Loucy (cell line): ENCODE measurements at regions not wholly inside any gene's neighbourhood (a gene's known extent, or its start where the extent isn't known, plus 50 kb on each side); places are given as distances from the start of the nearest gene placed in this dataset.

Experiments used
- H2AFZ ChIP-seq: fragments of 200-600 bp; sonication (generic); 2 replicates; pipeline ENCODE4 v1.6.0; 2016; ENCODE audit warnings: antibody characterized with exemption, mild to moderate bottlenecking, low read length, moderate library complexity
- H3F3A ChIP-seq: fragments of 200-600 bp; 2 replicates; pipeline ENCODE4 v1.6.0; 2016; ENCODE audit warnings: antibody characterized with exemption, low read depth, mild to moderate bottlenecking
- H3K27me3 ChIP-seq: fragments of 200-600 bp; sonication (generic); 2 replicates; pipeline ENCODE4 v1.6.1; 2014; ENCODE audit warnings: low read length, mild to moderate bottlenecking; ENCODE audit not compliant: insufficient read depth, poor library complexity, severe bottlenecking
- H3K36me3 ChIP-seq: fragments of 200-600 bp; sonication (generic); 2 replicates; pipeline ENCODE4 v1.6.1; 2016; ENCODE audit warnings: low read length; ENCODE audit not compliant: insufficient read depth
- H3K4me1 ChIP-seq: fragments of 200-600 bp; sonication (generic); 2 replicates; pipeline ENCODE4 v1.5.1; 2014; ENCODE audit warnings: low read length, mild to moderate bottlenecking; ENCODE audit not compliant: insufficient read depth, poor library complexity, severe bottlenecking
- H3K4me2 ChIP-seq: fragments of 200-600 bp; sonication (generic); 2 replicates; pipeline ENCODE4 v1.6.0; 2014; ENCODE audit warnings: antibody characterized with exemption, low read length, low read depth, mild to moderate bottlenecking; ENCODE audit not compliant: poor library complexity, severe bottlenecking
- H3K4me3 ChIP-seq: fragments of 200-600 bp; sonication (generic); 2 replicates; pipeline ENCODE4 v1.5.1; 2014; ENCODE audit warnings: low read length, mild to moderate bottlenecking, mixed read lengths; ENCODE audit not compliant: poor library complexity, severe bottlenecking
- H3K79me2 ChIP-seq: fragments of 200-600 bp; sonication (generic); 2 replicates; pipeline ENCODE4 v1.6.1; 2014; ENCODE audit warnings: low read length; ENCODE audit not compliant: insufficient read depth
- H3K9ac ChIP-seq: fragments of 200-600 bp; sonication (generic); 2 replicates; pipeline ENCODE4 v1.6.0; 2014; ENCODE audit warnings: mild to moderate bottlenecking, low read depth, low read length, moderate library complexity; ENCODE audit not compliant: poor library complexity, severe bottlenecking
- H3K9me2 ChIP-seq: fragments of 200-600 bp; sonication (generic); replicated peaks from 2 replicates; pipeline ENCODE4 v1.6.1; 2016; ENCODE audit warnings: low read depth, low read length, mixed read lengths
- H3K9me3 ChIP-seq: fragments of 200-600 bp; sonication (generic); 2 replicates; pipeline ENCODE4 v1.6.1; 2014; ENCODE audit warnings: mild to moderate bottlenecking, antibody characterized with exemption, low read length, low read depth; ENCODE audit not compliant: insufficient read depth
- H4K20me1 ChIP-seq: fragments of 200-600 bp; sonication (generic); 2 replicates; pipeline ENCODE4 v1.6.0; 2014; ENCODE audit warnings: antibody characterized with exemption, low read length, mild to moderate bottlenecking; ENCODE audit not compliant: insufficient read depth, poor library complexity, severe bottlenecking
- CTCF ChIP-seq: fragments of 200-600 bp; sonication (generic); conservative IDR thresholded peaks from 2 replicates; pipeline ENCODE4 v1.5.1; 2014; ENCODE audit warnings: mild to moderate bottlenecking, antibody characterized with exemption, low read length
- EZH2phosphoT487 ChIP-seq: fragments of 200-600 bp; IDR thresholded peaks from 2 replicates; pipeline ENCODE4 v1.6.1; 2018; ENCODE audit warnings: antibody characterized with exemption, mild to moderate bottlenecking, moderate library complexity, borderline replicate concordance

GRCh38 chr1:87595384-87595781 is 266.7 kb downstream of the LMO4 start:
- Histone ChIP-seq H3K4me3 (no peak overlapping the region), H3K79me2 (no peaks in the 10 kb centered on the region), H3K9me2 (no peaks in the 10 kb centered on the region), H3K36me3 (no peaks in the 10 kb centered on the region), H3K4me1 (peaks cover 23% of the 10 kb centered on the region), H3K9ac (no peak overlapping the region), H3K27me3 (no peaks in the 10 kb centered on the region), H3F3A (no peaks in the 10 kb centered on the region), H3K9me3 (no peaks in the 10 kb centered on the region), H4K20me1 (no peaks in the 10 kb centered on the region), H3K4me2 (no peak overlapping the region), H2AFZ (no peak overlapping the region)
- TF ChIP-seq EZH2phosphoT487 = no peak
- no peak for TF ChIP-seq CTCF

GRCh38 chr1:87598429-87598828 is 269.7 kb downstream of the LMO4 start:
- H3K36me3 ChIP-seq = no peaks in the 10 kb centered on the region
- no peaks in the 10 kb centered on the region for H3K79me2 ChIP-seq
- H4K20me1 ChIP-seq = no peaks in the 10 kb centered on the region
- H3K4me2 ChIP-seq = no peak overlapping the region
- H2AFZ ChIP-seq = peak overlapping the region; percentile 38; the same call in 1 of the 2 replicates
- no peaks in the 10 kb centered on the region for H3K27me3 ChIP-seq
- H3K9me3 ChIP-seq = no peaks in the 10 kb centered on the region
- H3K4me1 ChIP-seq = peaks cover 26% of the 10 kb centered on the region
- no peak for TF ChIP-seq EZH2phosphoT487
- peak; percentile 61 for TF ChIP-seq CTCF
- no peaks in the 10 kb centered on the region for H3K9me2 ChIP-seq
- no peak overlapping the region for H3K9ac ChIP-seq
- H3F3A ChIP-seq = no peaks in the 10 kb centered on the region
- H3K4me3 ChIP-seq = no peak overlapping the region

DNA sequence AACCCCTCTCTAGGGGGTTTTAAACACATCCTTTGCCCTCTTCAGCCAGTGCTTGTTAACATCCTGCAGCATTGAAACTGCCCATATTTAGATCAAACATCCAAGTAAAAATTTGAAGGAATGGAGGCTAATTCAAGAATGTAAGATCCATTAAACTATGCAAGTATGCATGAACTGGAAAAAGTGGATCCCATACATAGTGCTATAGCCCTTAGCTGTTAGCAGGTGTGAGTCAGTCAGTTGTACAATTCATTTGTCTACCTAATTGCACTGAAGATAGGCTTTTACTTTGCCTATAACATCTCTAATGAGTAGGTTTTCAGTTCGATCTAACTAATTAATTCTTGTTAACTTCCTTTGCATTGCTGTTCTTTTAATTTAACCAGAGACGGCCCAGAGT is 270.9 kb downstream of the LMO4 start:
- Histone ChIP-seq H3K4me2 (peak overlapping the region; percentile 36), H3K9ac (no peak overlapping the region), H3K4me3 (peak overlapping the region; percentile 1), H2AFZ (peak overlapping the region; percentile 66), H3K4me1 (peaks cover 26% of the 10 kb centered on the region), H3K27me3 (no peaks in the 10 kb centered on the region), H3F3A (no peaks in the 10 kb centered on the region), H4K20me1 (no peaks in the 10 kb centered on the region), H3K9me2 (no peaks in the 10 kb centered on the region), H3K79me2 (no peaks in the 10 kb centered on the region), H3K9me3 (no peaks in the 10 kb centered on the region), H3K36me3 (no peaks in the 10 kb centered on the region)
- no peak for TF ChIP-seq CTCF
- TF ChIP-seq EZH2phosphoT487 = no peak
